MCF 10A (cell line): ENCODE measurements at regions not wholly inside any gene's neighbourhood (a gene's known extent, or its start where the extent isn't known, plus 50 kb on each side); places are given as distances from the start of the nearest gene placed in this dataset.

Experiments
- BruUV-seq: library from RNA; stranded (reverse); fragments of 400-500 nt; replicated peaks from 2 replicates; lab custom pipeline; 2021; lab: Mats Ljungman, UMichigan
- CTCF ChIA-PET: fragments of 300-600 bp; sonication (Branson Sonifier 250); formaldehyde crosslinking; extraction: SDS; loops from one replicate; lab custom pipeline; 2021; ENCODE audit warnings: antibody characterized with exemption, inconsistent platforms; lab: Yijun Ruan, JAX
- POLR2A ChIA-PET: fragments of 300-600, 350-650 bp; sonication (Branson Sonifier 250); formaldehyde crosslinking; extraction: SDS; loops from one replicate; lab custom pipeline; 2020; ENCODE audit warnings: antibody characterized with exemption, inconsistent platforms; lab: Yijun Ruan, JAX
- DNase-seq: peaks from one replicate; pipeline ENCODE4 v3.0.0-alpha.2; 2018; ENCODE audit not compliant: unreplicated experiment
- H3K27ac Mint-ChIP-seq: one replicate; pipeline ENCODE4 v1.8.0; 2022; ENCODE audit warnings: mild to moderate bottlenecking, low read depth, mixed read lengths; ENCODE audit not compliant: unreplicated experiment
- H3K27me3 Mint-ChIP-seq: one replicate; pipeline ENCODE4 v1.8.0; 2022; ENCODE audit warnings: mixed read lengths; ENCODE audit not compliant: insufficient read depth, unreplicated experiment
- H3K36me3 Mint-ChIP-seq: one replicate; pipeline ENCODE4 v1.8.0; 2022; ENCODE audit warnings: mild to moderate bottlenecking, moderate library complexity, mixed read lengths; ENCODE audit not compliant: insufficient read depth, unreplicated experiment
- H3K4me1 Mint-ChIP-seq: one replicate; pipeline ENCODE4 v1.8.0; 2022; ENCODE audit warnings: mixed read lengths; ENCODE audit not compliant: insufficient read depth, unreplicated experiment
- H3K4me3 Mint-ChIP-seq: one replicate; pipeline ENCODE4 v1.8.0; 2022; ENCODE audit warnings: mild to moderate bottlenecking, moderate library complexity, mixed read lengths; ENCODE audit not compliant: unreplicated experiment
- H3K9me3 Mint-ChIP-seq: one replicate; pipeline ENCODE4 v1.8.0; 2022; ENCODE audit warnings: mixed read lengths; ENCODE audit not compliant: unreplicated experiment
- CTCF ChIP-seq: fragments of 200-600 bp; IDR thresholded peaks from one replicate; pipeline ENCODE4 v1.8.0; 2022; ENCODE audit warnings: antibody characterized with exemption, mild to moderate bottlenecking; ENCODE audit not compliant: unreplicated experiment
- intact Hi-C: fragments of 100-400 bp; cut with micrococcal nuclease; formaldehyde crosslinking; loops from 2 replicates; pipeline ENCODE4 v1.14.1; 2022

DNA sequence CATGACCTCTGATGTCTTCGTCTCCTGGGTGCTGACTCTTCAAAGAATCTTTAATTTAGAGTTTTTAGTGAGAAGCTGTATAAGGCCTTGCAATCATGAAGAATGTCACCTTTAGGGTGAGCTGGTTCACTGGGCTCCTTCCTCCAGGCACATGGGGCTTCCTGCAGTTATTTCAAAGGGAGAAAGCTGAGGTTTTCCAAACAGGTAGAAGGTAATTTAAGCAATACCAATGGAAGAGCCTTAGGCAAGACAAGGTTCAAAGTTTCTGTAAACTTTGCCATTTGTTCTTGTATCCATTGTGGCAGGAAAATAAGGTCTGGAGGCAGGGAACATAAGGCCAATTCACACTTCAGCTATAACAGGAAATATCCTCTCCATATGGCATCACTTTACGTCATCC lies 88.0 kb upstream of the EIF5 start:
- POLR2A ChIA-PET, result interaction anchor here (0.7 to 1.3 kb wide), 5 partner anchors 8 to 23 kb away, joined by 3 to 5 read pairs (median 4); no protein-coding TSS in a partner anchor
- Mint-ChIP-seq H3K4me1 (peaks cover 19% of the 10 kb centered on the region), H3K9me3 (no peaks in the 10 kb centered on the region), H3K36me3 (no peaks in the 10 kb centered on the region), H3K27me3 (no peaks in the 10 kb centered on the region), H3K27ac (peak overlapping the region; percentile 63), H3K4me3 (no peak overlapping the region)
- intact Hi-C loops, result no loop called here
- CTCF ChIA-PET, result interaction anchor here (0.6 to 1.5 kb wide), 3 partner anchors 9 to 168 kb away, joined by 3 to 6 read pairs (median 4); no protein-coding TSS in a partner anchor
- TF ChIP-seq CTCF, result no peak
- BruUV-seq, result no TSS peak
- DNase-seq, result no peak

GRCh38 chr14:103247169-103247606 lies 86.8 kb upstream of the EIF5 start:
- ChIA-PET POLR2A (interaction anchor here (0.6 kb wide), 1 partner anchor 10 kb away, joined by 3 read pairs; no protein-coding TSS in a partner anchor), CTCF (no interaction called here)
- Mint-ChIP-seq H3K36me3 (no peaks in the 10 kb centered on the region), H3K4me1 (peaks cover 19% of the 10 kb centered on the region), H3K27me3 (no peaks in the 10 kb centered on the region), H3K4me3 (no peak overlapping the region), H3K27ac (no peak overlapping the region), H3K9me3 (no peaks in the 10 kb centered on the region)
- intact Hi-C loops, result no loop called here
- no peak for DNase-seq
- no peak for TF ChIP-seq CTCF
- no TSS peak for BruUV-seq

GRCh38 chr14:103250181-103250580 lies 83.9 kb upstream of the EIF5 start:
- POLR2A ChIA-PET, result interaction anchor here (0.5 to 0.6 kb wide), 2 partner anchors 113 to 326 kb away, joined by 3 read pairs; no protein-coding TSS in a partner anchor
- no peaks in the 10 kb centered on the region for H3K27me3 Mint-ChIP-seq
- intact Hi-C loops, result no loop called here
- no peak overlapping the region for H3K27ac Mint-ChIP-seq
- H3K4me3 Mint-ChIP-seq, result no peak overlapping the region
- H3K36me3 Mint-ChIP-seq, result no peaks in the 10 kb centered on the region
- peaks cover 10% of the 10 kb centered on the region for H3K4me1 Mint-ChIP-seq
- BruUV-seq, result no TSS peak
- TF ChIP-seq CTCF, result no peak
- CTCF ChIA-PET, result interaction anchor here (0.6 to 1.5 kb wide), 3 partner anchors 41 to 145 kb away, joined by 3 to 6 read pairs (median 3); no protein-coding TSS in a partner anchor
- no peaks in the 10 kb centered on the region for H3K9me3 Mint-ChIP-seq
- DNase-seq, result no peak

DNA sequence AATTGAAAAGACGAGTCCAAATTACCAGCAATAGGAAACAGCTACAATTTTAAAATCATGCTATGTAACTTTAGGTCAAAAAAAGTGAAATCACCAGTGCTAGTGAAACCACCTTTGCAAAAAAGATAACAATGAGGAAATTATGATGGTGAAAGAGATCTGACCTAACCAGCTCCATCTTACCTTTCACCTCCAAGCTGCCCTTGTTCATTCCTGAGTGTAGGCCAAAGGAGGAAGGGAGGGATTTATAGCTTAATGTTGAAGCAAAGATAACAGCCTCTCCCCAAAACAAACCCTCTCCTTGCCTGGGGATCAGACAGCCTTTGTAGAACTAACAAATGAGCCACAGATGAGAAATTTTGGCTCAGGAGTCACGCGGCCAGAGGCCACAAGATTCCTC lies 83.2 kb upstream of the EIF5 start:
- ChIA-PET POLR2A (interaction anchor here (0.5 to 0.6 kb wide), 2 partner anchors 114 to 326 kb away, joined by 3 read pairs; no protein-coding TSS in a partner anchor), CTCF (interaction anchor here (1.5 kb wide), 1 partner anchor 146 kb away, joined by 6 read pairs; no protein-coding TSS in a partner anchor)
- H3K27ac Mint-ChIP-seq, result no peak overlapping the region

More for the DNA sequence above, 83.2 kb upstream of the EIF5 start:
- BruUV-seq, result no TSS peak
- Mint-ChIP-seq H3K4me1 (peaks cover 4% of the 10 kb centered on the region), H3K4me3 (no peak overlapping the region), H3K27me3 (no peaks in the 10 kb centered on the region), H3K36me3 (no peaks in the 10 kb centered on the region), H3K9me3 (no peaks in the 10 kb centered on the region)
- DNase-seq, result no peak
- intact Hi-C loops, result no loop called here
- no peak for TF ChIP-seq CTCF
